Breast epithelium (tissue), 4 donors: ENCODE measurements at regions not wholly inside any gene's neighbourhood (a gene's known extent, or its start where the extent isn't known, plus 50 kb on each side); places are given as distances from the start of the nearest gene placed in this dataset.

ENCODE experiments used
- DNase-seq, 2 donors: peaks; one replicate each; pipeline ENCODE4 v3.0.0-alpha.2; 2019; ENCODE audit warnings: low spot score in 2 of 2
- H3K27ac ChIP-seq, 2 donors: fragments of 200-600 bp; sonication (generic) in 1 of 2; one replicate each; pipeline ENCODE4 v1.5.1; 2016 to 2019; ENCODE audit warnings: mild to moderate bottlenecking in 1 of 2
- H3K27me3 ChIP-seq, 2 donors: fragments of 200-600 bp; sonication (generic) in 1 of 2; one replicate each; pipeline versions ENCODE4 v1.5.1 to v1.6.0; 2017 to 2019; ENCODE audit warnings: control low read depth in 1 of 2, mild to moderate bottlenecking in 1 of 2
- H3K36me3 ChIP-seq: fragments of 200-600 bp; one replicate; pipeline ENCODE4 v1.5.1; 2019
- H3K4me1 ChIP-seq, 2 donors: fragments of 200-600 bp; sonication (generic); one replicate each; pipeline ENCODE4 v1.5.1; 2016 to 2019; ENCODE audit warnings: control low read depth in 1 of 2
- H3K4me3 ChIP-seq, 3 donors: fragments of 200-600 bp; sonication (generic); 1 replicate in 2 of 3; 2 replicates in 1 of 3; pipeline ENCODE4 v1.5.1; 2016 to 2019; ENCODE audit warnings: mild to moderate bottlenecking in 3 of 3, moderate library complexity in 2 of 3
- H3K9me3 ChIP-seq, 2 donors: fragments of 200-600 bp; sonication (generic) in 1 of 2; one replicate each; pipeline ENCODE4 v1.5.1; 2016 to 2019; ENCODE audit warnings: control low read depth in 1 of 2
- POLR2A ChIP-seq: fragments of 450-650 bp; IDR thresholded peaks from one replicate; pipeline ENCODE4 v1.6.1; 2016; ENCODE audit warnings: antibody characterized with exemption, mild to moderate bottlenecking, moderate library complexity
- POLR2AphosphoS5 ChIP-seq, 3 donors: sonication (generic); formaldehyde crosslinking; IDR thresholded peaks; one replicate each; pipeline ENCODE4 v1.6.1; 2017; ENCODE audit warnings: antibody characterized with exemption in 3 of 3
- intact Hi-C: fragments of 100-400 bp; cut with DNase I; formaldehyde crosslinking; loops from one replicate; pipeline ENCODE4 v1.15.1; 2023; ENCODE audit warnings: low total_unique reads
- TF ChIP-seq, protein P1 (sequence below), 3 donors: fragments of 450-650 bp; IDR thresholded peaks; one replicate each; pipeline ENCODE4 v1.5.1; 2016 to 2017; ENCODE audit warnings: antibody characterized with exemption in 3 of 3, mild to moderate bottlenecking in 3 of 3, moderate library complexity in 3 of 3

DNA sequence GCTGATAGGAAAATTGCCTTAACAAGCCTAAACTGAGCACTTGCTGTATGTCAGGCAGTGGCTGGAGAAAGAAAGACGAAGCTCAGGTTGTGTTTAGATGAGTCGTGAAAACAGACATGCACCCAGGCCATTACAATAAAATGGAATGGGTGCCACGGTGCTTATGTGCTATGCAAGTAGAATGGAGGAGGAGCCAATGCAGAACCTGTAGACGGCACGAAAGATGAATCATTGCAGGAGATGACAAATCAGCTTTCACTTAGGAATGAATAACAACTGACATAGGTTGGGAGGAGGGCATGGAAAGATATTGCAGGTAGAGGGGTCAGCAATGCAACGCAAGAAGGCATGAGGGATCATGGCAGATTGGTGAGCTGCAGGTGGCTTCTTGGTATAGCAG, 61.2 kb upstream of the ARHGAP21 start:
- Histone ChIP-seq H3K27me3 (no peaks in the 10 kb centered on the region), H3K27ac (peak overlapping the region; percentile 19 to 38), H3K4me1 (no peaks in the 10 kb centered on the region), H3K9me3 (no peaks in the 10 kb centered on the region), H3K4me3 (no peak overlapping the region), H3K36me3 (no peaks in the 10 kb centered on the region)
- DNase-seq = no peak
- intact Hi-C loops = no loop called here
- TF ChIP-seq POLR2A (no peak), POLR2AphosphoS5 (IDR thresholded peaks at IDR 0.05) (no peak)
- TF ChIP-seq, protein P1, sequence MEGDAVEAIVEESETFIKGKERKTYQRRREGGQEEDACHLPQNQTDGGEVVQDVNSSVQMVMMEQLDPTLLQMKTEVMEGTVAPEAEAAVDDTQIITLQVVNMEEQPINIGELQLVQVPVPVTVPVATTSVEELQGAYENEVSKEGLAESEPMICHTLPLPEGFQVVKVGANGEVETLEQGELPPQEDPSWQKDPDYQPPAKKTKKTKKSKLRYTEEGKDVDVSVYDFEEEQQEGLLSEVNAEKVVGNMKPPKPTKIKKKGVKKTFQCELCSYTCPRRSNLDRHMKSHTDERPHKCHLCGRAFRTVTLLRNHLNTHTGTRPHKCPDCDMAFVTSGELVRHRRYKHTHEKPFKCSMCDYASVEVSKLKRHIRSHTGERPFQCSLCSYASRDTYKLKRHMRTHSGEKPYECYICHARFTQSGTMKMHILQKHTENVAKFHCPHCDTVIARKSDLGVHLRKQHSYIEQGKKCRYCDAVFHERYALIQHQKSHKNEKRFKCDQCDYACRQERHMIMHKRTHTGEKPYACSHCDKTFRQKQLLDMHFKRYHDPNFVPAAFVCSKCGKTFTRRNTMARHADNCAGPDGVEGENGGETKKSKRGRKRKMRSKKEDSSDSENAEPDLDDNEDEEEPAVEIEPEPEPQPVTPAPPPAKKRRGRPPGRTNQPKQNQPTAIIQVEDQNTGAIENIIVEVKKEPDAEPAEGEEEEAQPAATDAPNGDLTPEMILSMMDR (IDR thresholded peaks at IDR 0.05) = no peak

DNA sequence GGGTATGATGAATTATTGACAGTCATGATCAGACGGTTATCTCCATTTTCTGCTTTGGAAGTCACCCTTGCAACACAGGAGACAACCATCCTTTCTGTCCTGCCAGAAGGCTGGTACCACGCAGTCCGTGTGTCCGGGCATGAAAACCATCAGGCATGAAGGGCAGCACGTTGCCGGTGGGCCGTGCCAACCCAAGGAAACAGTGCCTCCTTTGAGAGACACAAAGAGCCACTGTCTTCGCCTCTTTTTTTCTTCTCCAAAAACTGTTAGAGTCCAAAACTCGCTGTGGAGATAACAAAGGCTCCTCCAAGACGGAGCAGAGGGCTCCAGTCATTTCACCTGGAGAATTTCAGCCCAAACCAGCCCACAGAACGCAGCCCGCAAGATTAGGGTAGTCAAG, 60.4 kb upstream of the ARHGAP21 start:
- Histone ChIP-seq H3K4me1 (no peaks in the 10 kb centered on the region), H3K36me3 (no peaks in the 10 kb centered on the region), H3K27ac (peak overlapping the region; percentile 19 to 38), H3K9me3 (no peaks in the 10 kb centered on the region), H3K4me3 (no peak overlapping the region), H3K27me3 (no peaks in the 10 kb centered on the region)
- DNase-seq = peak in 1 of 2 donors; percentile 78
- intact Hi-C loops = no loop called here
- TF ChIP-seq, protein P1 (IDR thresholded peaks at IDR 0.05) = no peak
- TF ChIP-seq POLR2AphosphoS5 (IDR thresholded peaks at IDR 0.05) (no peak), POLR2A (no peak)

DNA sequence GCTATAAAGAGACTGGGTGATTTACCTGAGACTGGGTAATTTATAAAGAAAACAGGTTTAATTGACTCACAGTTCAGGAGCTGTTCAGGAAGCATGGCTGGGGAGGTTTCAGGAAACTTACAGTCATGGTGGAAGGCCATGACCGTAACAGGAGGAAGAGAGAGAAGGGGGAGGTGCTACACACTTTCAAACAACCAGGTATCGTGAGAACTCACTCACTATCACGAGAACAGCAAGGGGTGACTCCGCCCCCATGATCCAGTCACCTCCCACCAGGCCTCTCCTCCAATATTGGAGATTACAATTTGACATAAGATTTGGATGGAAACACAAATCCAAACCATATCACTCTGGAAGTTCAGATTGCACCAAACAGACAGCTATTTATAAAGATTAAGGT, 59.8 kb upstream of the ARHGAP21 start:
- no peak overlapping the region for H3K27ac ChIP-seq
- no peak for DNase-seq
- no peaks in the 10 kb centered on the region for H3K27me3 ChIP-seq
- intact Hi-C loops = no loop called here
- H3K4me1 ChIP-seq = no peaks in the 10 kb centered on the region
- TF ChIP-seq, protein P1 (IDR thresholded peaks at IDR 0.05) = no peak
- TF ChIP-seq POLR2AphosphoS5 (IDR thresholded peaks at IDR 0.05) (no peak), POLR2A (no peak)
- no peaks in the 10 kb centered on the region for H3K36me3 ChIP-seq
- no peaks in the 10 kb centered on the region for H3K9me3 ChIP-seq
- H3K4me3 ChIP-seq = no peak overlapping the region

DNA sequence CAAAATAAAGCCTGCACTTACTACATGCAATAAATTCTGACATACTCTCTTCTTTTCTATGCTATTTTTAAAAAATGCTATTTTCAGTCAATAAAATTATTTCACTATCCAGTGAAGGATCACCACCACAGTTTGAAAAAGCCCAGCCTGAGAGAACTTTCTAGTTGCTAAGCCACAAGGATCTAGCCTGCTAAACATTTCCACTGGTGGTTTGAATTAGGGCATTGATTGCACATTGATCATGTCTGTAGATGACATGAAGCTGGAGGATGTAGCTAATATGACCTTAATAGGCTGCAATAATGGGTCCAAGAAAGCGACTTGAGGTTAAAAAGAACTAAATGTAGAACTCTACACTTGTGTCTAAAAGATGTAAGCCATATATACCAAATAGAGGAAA, 56.0 kb upstream of the ARHGAP21 start:
- TF ChIP-seq POLR2A (no peak), POLR2AphosphoS5 (IDR thresholded peaks at IDR 0.05) (no peak)
- TF ChIP-seq, protein P1 (IDR thresholded peaks at IDR 0.05) = no peak
- no peaks in the 10 kb centered on the region for H3K27me3 ChIP-seq
- no peaks in the 10 kb centered on the region for H3K36me3 ChIP-seq
- no peak overlapping the region for H3K4me3 ChIP-seq
- intact Hi-C loops = no loop called here
- no peaks in the 10 kb centered on the region for H3K4me1 ChIP-seq
- no peaks in the 10 kb centered on the region for H3K9me3 ChIP-seq
- H3K27ac ChIP-seq = no peak overlapping the region
- no peak for DNase-seq

DNA sequence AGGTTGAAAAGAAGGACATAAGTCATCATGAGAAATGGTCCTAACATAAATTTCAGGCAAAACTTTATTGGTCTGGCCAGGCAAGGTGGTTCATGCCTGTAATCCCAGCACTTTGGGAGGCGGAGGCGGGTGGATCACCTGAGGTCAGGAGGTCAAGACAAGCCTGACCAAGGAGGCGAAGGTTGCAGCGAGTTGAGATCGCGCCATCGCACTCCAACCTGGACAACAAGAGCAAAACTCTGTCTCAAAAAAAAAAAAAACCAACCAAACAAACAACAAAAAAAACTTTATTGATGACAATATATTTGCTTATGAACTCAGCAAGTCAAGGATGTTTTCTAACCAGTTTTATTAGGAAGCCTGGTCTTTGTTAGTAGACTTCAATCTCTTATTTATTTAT, 54.6 kb upstream of the ARHGAP21 start:
- no peaks in the 10 kb centered on the region for H3K9me3 ChIP-seq
- no peaks in the 10 kb centered on the region for H3K27me3 ChIP-seq
- TF ChIP-seq POLR2A (no peak), POLR2AphosphoS5 (IDR thresholded peaks at IDR 0.05) (no peak)
- TF ChIP-seq, protein P1 (IDR thresholded peaks at IDR 0.05) = no peak
- no peak overlapping the region for H3K27ac ChIP-seq
- no peak for DNase-seq
- H3K4me1 ChIP-seq = no peaks in the 10 kb centered on the region
- H3K36me3 ChIP-seq = no peaks in the 10 kb centered on the region
- intact Hi-C loops = no loop called here
- H3K4me3 ChIP-seq = no peak overlapping the region
